ENCODE measurements at regions not wholly inside any gene's neighbourhood (a gene's known extent, or its start where the extent isn't known, plus 50 kb on each side); places are given as distances from the start of the nearest gene placed in this dataset.
A peak's percentile ranks its signal among the peaks of the same experiment; 100 is the strongest.

- no peak for DNase-seq
Measured at GRCh38 chr9:90948156-90948555, 146.5 kb downstream of the SYK start.

GRCh38 chr9:90950600-90950999 is 149.0 kb downstream of the SYK start:
- DNase-seq = no peak

GRCh38 chr9:90953200-90953599 is 151.6 kb downstream of the SYK start:
- DNase-seq = no peak

- DNase-seq = no peak
Measured at GRCh38 chr9:90953805-90954204, 152.2 kb downstream of the SYK start.

- DNase-seq = no peak
Measured at GRCh38 chr9:90956026-90956810, 154.6 kb downstream of the SYK start.

- no peak for DNase-seq
Measured at GRCh38 chr9:90958328-90958727, 156.7 kb downstream of the SYK start.

- no peak for DNase-seq
Measured at GRCh38 chr9:90960941-90961340, 159.3 kb downstream of the SYK start.

- DNase-seq = no peak
Measured at GRCh38 chr9:90961375-90961774, 159.8 kb downstream of the SYK start.

GRCh38 chr9:90964101-90965020 is 162.7 kb downstream of the SYK start:
- no peak for DNase-seq

GRCh38 chr9:90965226-90966030 is 163.8 kb downstream of the SYK start:
- DNase-seq = no peak

GRCh38 chr9:90966031-90966290 is 164.3 kb downstream of the SYK start:
- DNase-seq = no peak

- DNase-seq = no peak
Measured at GRCh38 chr9:90966480-90967144, 165.0 kb downstream of the SYK start.

- no peak for DNase-seq
Measured at GRCh38 chr9:90967145-90967538, 165.5 kb downstream of the SYK start.

- DNase-seq = peak in 9 of 56 donors; percentile 4 to 44 (median 26)
Measured at GRCh38 chr9:90969021-90969675, 167.5 kb downstream of the SYK start.

GRCh38 chr9:90970608-90971007 is 169.0 kb downstream of the SYK start:
- no peak for DNase-seq

GRCh38 chr9:90972057-90972456 is 170.4 kb downstream of the SYK start:
- DNase-seq = no peak

GRCh38 chr9:90974016-90974415 is 172.4 kb downstream of the SYK start:
- DNase-seq = no peak

GRCh38 chr9:90974643-90975245 is 173.1 kb downstream of the SYK start:
- no peak for DNase-seq

GRCh38 chr9:90975781-90976538 is 174.3 kb downstream of the SYK start:
- no peak for DNase-seq

GRCh38 chr9:90979138-90979551 is 177.5 kb downstream of the SYK start:
- no peak for DNase-seq
